ENCODE measurements at regions not wholly inside any gene's neighbourhood (a gene's known extent, or its start where the extent isn't known, plus 50 kb on each side); places are given as distances from the start of the nearest gene placed in this dataset.

DNA sequence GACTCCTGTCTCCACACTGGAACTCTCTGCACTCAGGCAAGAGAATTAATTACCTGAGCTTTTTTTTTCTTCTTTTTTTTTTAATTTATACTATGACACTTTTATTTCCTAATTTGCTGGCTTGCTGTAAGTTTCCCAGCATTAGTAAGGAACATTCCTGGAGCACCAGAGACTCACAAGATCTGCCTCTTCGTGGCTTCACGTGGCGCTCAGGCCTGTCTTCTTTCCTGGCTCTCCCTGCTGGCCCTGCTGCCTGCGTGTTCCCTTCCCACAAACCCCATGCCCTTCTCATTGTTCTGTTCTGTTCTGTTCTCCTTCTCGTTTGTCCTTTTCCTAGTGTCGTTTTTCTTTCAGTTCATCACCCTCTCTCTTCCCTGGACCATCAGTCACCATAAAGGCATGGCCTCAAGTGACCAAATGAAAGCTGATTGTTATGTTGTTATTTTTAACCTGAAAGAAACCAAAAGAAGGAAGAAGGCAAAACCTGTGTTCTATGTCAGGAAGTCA, 591.6 kb upstream of the PFKP start:
- DNase-seq (ENCODE audit: low read depth), result no peak
- TF ChIP-seq CTCF (conservative IDR thresholded peaks at IDR 0.05; ENCODE audit: low read depth, low read length), result no peak
- H3K4me3 ChIP-seq (ENCODE audit: low read depth, low read length), result no peak overlapping the region

- no peak for TF ChIP-seq CTCF (conservative IDR thresholded peaks at IDR 0.05; ENCODE audit: low read depth, low read length)
- no peak overlapping the region for H3K4me3 ChIP-seq (ENCODE audit: low read depth, low read length)
- DNase-seq (ENCODE audit: low read depth), result no peak
These were observed 595.5 kb upstream of the PFKP start for GRCh38 chr10:2471811-2472210.

GRCh38 chr10:2469802-2470201, 597.5 kb upstream of the PFKP start:
- TF ChIP-seq CTCF (conservative IDR thresholded peaks at IDR 0.05; ENCODE audit: low read depth, low read length), result no peak
- DNase-seq (ENCODE audit: low read depth), result no peak

DNA sequence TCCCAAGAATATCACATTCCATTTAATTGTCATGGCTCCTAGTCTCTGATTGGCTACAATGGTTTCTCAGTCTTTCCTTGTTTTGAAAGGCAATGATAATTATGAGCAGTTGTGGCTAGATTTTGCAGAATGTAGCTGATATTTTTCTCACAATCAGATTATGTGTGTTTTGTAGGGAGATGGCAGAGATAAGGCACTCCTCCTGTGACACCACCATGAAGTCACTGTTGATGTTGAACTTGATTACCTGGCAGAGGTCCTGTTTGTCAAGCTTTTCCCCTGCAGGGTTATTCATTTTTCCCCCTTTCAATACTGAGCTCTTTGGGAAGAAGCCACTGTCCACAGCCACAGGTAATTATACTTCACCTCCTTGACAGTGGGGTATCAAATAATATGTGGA, 602.9 kb upstream of the PFKP start:
- H3K4me3 ChIP-seq (ENCODE audit: low read depth, low read length), result no peak overlapping the region
- no peak for TF ChIP-seq CTCF (conservative IDR thresholded peaks at IDR 0.05; ENCODE audit: low read depth, low read length)
- no peak for DNase-seq (ENCODE audit: low read depth)

More at GRCh38 chr10:2469802-2470201, 597.5 kb upstream of the PFKP start:
- no peak overlapping the region for H3K4me3 ChIP-seq (ENCODE audit: low read depth, low read length)

GRCh38 chr10:2463316-2463715, 604.0 kb upstream of the PFKP start:
- TF ChIP-seq CTCF (conservative IDR thresholded peaks at IDR 0.05; ENCODE audit: low read depth, low read length), result no peak
- no peak for DNase-seq (ENCODE audit: low read depth)
- H3K4me3 ChIP-seq (ENCODE audit: low read depth, low read length), result no peak overlapping the region

DNA sequence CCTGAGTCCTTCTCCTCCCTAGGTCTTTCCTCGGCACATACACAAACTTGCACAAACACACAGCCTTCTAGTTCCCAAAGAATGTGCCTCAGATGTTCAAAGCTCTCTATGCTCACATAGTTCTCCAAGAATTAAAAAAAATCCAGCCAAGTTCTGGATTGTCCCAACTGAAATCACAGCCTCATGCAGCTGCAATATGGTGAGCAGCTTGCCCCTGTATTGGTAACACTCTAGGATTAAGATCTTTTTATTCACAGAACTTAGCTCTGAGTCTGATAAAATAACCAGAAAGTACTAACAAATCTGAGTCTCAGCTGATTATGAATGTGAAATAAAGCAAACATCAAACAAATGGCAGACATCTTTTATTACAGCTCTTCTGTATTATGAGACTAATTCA, 604.8 kb upstream of the PFKP start:
- TF ChIP-seq CTCF (conservative IDR thresholded peaks at IDR 0.05; ENCODE audit: low read depth, low read length), result no peak
- DNase-seq (ENCODE audit: low read depth), result no peak
- no peak overlapping the region for H3K4me3 ChIP-seq (ENCODE audit: low read depth, low read length)

DNA sequence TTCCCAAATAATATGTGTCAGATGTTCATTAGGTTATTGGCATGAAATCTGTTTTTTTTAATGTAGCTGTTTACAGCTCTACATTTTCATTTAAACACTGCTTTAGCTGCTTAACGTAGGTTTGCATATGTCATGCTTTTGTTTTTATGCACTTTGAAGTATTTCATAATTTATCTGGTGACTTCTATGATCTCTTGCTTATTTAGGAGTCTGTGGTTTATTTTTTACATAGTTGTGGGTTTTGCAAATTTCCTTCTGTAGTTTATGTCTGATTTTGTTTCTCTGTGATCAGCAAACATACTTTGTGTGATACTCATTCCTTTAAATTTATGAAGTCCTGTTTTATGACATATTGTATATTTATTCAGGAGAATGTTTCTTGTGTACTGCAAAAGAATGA, 606.5 kb upstream of the PFKP start:
- TF ChIP-seq CTCF (conservative IDR thresholded peaks at IDR 0.05; ENCODE audit: low read depth, low read length), result no peak
- DNase-seq (ENCODE audit: low read depth), result no peak

More for the DNA sequence above, 606.5 kb upstream of the PFKP start:
- H3K4me3 ChIP-seq (ENCODE audit: low read depth, low read length), result no peak overlapping the region
